C4-2B (cell line): ENCODE measurements at regions not wholly inside any gene's neighbourhood (a gene's known extent, or its start where the extent isn't known, plus 50 kb on each side); places are given as distances from the start of the nearest gene placed in this dataset.

ENCODE experiments used
- ZFX ChIP-seq: fragments of 450-650 bp; IDR thresholded peaks from 2 replicates; pipeline ENCODE4 v1.6.1; 2017
- TF ChIP-seq, protein P1 (sequence below): fragments of 450-650 bp; conservative IDR thresholded peaks from 2 replicates; pipeline ENCODE4 v1.5.1; 2017; ENCODE audit warnings: mild to moderate bottlenecking

DNA sequence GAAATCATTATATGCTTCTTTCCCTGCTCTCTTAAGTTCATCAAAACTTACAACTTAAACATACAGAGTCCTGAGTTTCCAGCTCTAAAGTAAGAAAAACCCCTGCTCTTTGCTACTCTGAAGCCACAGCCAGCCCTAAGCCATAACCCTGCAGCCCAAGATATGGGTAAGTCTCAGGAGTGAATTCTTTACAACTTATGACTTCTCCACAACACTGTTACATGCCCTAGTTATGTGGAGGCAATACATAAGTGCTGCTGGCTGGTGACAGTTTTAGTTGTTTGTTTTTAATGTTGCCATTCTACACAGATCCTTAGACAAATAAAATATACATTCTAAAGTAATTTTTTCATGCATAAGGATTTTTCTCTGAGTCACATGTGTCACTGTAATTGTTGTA lies 100.2 kb downstream of the FBXO8 start:
- TF ChIP-seq, protein P1, sequence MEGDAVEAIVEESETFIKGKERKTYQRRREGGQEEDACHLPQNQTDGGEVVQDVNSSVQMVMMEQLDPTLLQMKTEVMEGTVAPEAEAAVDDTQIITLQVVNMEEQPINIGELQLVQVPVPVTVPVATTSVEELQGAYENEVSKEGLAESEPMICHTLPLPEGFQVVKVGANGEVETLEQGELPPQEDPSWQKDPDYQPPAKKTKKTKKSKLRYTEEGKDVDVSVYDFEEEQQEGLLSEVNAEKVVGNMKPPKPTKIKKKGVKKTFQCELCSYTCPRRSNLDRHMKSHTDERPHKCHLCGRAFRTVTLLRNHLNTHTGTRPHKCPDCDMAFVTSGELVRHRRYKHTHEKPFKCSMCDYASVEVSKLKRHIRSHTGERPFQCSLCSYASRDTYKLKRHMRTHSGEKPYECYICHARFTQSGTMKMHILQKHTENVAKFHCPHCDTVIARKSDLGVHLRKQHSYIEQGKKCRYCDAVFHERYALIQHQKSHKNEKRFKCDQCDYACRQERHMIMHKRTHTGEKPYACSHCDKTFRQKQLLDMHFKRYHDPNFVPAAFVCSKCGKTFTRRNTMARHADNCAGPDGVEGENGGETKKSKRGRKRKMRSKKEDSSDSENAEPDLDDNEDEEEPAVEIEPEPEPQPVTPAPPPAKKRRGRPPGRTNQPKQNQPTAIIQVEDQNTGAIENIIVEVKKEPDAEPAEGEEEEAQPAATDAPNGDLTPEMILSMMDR, result no peak
- no peak for TF ChIP-seq ZFX
